GM21390 (cell line): ENCODE measurements at regions not wholly inside any gene's neighbourhood (a gene's known extent, or its start where the extent isn't known, plus 50 kb on each side); places are given as distances from the start of the nearest gene placed in this dataset.

Experiments used
- ATAC-seq: cut with Tn5 transposase; IDR thresholded peaks from one replicate; pipeline ENCODE4 v1.9.1; 2021; ENCODE audit not compliant: unreplicated experiment

DNA sequence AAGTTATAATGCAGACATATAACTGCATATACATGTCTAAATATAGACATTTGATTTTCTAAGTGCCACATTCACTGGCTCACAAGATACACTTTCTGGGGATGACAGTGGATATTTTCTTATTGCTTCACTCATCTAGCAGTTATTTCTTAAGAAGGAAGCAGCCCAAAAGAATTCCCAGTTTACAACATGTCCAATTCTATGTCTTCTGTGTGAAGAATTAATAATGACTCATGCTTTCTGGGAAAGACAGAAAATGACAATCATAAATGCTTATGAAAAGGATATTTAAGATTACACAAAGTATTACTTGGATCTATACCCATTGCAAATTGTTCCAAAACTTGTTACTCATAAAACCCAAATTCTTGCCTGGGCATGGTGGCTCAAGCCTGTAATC is 543.4 kb downstream of the SUCLA2 start:
- no peak for ATAC-seq

DNA sequence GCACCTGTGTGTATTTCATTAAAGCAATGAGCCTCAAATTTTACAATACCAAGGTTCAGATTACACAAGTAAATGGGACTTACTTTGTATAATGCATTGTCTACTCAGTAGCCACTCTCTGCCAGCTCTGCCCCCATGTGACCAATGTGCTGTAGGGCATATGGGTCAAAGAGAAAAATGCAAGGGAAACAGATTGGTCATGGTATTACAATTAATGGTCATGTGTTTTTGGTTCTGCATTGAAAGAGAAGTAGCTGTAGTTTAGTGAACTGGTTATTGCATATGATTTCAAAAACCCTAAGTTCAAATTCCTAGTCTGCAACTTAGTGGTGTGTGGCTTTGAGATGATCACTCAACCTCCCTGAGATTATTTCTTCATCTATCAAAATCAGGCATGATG is 545.4 kb downstream of the SUCLA2 start:
- no peak for ATAC-seq

DNA sequence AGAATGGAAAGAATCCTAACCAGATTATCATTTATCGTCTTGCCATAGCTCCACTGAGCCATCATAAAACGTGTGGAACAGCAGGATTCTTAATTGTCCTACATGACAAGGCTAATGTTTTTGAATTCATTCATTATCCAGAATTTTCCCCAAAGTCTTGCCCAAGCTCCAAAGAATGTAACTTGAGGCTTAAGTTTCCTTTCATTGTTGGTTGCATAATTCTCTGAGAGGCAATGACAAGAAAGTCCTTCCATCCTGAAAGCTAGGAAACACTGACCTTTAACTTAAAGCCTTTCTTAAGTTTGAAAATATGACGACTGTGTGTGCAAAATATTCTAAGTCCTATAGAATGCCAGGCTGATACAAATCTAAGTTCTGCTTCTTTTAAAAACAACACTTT is 546.1 kb downstream of the SUCLA2 start:
- ATAC-seq, result no peak

DNA sequence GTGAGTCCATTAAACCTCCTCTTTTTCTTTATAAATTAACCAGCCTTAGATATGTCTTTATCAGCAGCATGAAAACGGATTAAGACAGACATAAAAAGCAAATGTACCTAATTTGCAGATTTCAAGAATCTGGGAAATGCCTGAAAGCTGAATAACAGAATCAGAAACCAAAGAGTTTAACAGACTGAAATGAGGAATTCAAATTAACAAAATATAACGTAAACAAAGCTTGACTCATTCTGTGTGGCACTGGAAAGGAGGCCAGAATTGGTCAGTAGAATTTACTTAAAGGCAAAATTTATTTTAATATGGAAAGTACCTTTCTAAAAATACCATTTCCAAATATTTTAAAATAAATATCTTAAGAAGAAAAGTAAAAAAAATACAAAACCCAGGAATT is 540.6 kb upstream of the HTR2A start:
- ATAC-seq, result no peak

DNA sequence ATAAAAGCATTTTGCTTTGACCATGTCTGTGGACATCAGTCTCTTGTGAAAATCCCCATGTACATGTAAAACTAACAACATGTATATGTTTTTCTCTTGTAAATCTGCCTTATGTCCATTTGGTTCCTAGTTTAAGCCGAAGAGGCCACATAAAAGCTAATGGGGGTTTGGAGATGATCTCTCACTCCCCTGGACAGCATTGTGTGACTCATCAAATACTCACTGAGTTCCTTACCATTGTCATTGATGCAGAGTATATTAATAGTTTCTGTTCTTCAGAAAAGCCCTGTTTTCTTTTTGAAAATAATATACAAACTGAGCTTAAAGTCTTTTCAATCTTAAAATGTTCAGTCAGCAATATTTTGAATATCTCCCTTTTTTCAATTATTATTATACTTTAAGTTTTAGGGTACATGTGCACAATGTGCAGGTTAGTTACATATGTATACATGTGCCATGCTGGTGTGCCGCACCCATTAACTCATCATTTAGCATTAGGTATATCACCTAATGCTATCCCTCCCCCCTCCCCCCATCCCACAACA is 536.7 kb upstream of the HTR2A start:
- ATAC-seq, result no peak

DNA sequence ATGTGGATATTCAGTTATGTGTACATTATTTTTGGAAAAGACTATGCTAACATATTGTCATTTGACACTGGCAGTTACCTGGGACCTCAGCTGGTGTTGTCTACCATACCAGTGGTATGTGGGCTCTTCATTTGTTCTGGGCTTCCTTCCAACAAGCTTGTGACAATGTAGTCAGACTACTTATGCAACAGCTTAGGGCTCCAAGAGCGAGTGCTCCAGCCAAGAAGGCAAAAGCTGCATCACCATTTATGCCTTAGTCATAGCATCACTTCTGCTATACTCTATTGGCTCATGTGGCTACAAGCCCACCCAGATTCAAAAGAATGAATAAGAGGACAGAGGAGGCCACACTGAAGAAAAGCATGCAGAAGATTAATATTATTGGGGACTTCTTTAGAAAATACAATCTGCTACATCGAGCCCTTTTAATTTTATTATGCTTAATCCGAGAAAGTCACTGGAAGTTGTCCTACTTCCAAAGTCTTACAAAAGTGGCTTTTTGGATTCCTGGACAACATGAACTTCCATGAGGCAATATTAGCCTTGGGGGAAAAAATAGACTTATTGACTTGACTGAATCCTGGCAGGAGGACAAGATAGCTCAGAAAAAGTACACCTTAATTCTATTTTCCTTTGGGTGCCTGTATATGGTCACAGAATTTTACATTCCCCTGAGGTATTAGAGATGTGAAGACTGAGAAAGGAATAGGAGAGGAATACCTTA is 529.4 kb upstream of the HTR2A start:
- no peak for ATAC-seq

DNA sequence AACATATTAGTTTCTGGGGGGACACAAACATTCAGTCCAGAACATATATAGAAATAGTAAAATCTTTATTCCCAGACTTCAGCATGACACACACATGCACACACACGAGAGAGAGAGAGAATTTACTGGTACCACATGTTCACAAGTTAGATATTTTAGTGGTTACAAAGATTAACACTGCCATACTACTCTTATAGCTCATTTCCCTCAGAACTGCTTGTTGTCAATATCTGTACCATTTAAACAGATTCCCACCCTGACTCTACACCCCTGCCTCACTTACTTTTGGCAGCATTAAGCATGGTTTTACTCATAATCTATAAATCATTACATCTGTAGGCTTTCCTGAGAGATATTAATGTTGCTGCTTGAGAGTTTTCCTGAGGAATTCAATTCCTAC is 524.7 kb upstream of the HTR2A start:
- no peak for ATAC-seq

DNA sequence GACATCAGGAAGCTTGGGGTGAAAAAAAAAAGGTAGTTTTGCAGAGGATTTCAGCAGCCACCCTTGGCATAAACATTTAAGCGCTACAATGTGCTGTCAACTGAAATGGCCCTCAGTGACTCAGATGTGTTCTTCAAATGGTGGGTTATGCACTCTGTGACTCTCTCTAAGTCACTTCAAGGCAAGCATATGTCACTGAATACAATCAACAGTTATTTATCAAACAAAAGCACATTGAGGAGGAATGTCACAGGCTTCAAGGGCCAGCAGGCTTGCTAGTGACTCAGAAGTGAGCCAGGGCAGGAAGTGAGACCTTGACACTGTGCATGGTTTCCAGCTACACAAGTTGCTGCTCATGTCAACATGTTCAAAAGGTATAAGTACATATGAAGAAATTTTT is 523.7 kb upstream of the HTR2A start:
- no peak for ATAC-seq

DNA sequence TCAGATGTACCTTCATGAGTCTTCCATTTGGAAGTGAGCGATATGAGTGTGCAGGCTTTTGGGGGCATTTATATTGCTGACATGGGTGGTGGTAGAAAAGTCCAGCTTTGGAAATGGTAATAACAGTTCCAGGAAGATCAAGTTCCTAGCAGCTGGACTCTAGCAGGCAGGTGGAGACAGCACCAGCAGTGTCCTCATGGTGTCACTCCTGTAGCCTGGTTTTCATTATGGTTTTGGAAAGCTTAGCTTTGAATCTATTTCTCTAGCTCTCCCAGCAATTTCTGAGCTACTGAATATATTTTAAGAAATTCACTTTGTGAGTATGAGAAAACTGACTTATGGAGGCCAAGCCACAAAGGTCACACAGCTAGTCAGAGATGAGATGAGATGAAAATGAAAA is 523.2 kb upstream of the HTR2A start:
- no peak for ATAC-seq

DNA sequence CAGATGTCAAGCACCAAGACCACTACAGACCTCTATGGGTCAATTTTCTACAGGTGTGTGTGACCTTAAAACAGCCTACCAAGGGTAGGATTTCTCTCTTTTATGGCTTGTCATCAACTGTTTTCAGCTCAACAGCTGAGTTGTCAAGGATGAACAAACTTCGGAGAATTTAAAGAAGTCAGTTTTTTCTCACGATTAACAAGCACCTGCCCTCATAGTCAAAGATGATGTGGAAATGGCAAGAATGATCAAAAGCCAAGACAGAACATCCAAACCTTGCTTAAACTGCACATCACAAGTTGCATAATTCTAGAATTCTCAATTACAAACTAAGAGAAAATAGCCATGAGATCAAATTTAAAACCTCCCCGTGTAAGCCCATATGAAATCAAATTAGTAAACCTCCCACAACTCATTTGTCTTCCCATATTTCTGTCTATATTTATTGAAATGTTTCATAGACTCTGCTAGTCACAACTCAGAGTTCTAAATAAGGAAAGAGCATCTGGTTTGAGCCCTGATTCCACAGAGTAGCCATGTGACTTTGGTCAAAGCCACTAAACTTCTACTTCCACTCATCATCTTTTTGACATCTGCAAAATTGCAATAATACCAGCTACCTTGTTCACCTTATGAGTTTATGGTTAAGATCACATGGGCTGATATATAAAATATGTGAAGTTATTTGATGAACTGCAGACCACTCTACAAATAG is 521.5 kb upstream of the HTR2A start:
- no peak for ATAC-seq

DNA sequence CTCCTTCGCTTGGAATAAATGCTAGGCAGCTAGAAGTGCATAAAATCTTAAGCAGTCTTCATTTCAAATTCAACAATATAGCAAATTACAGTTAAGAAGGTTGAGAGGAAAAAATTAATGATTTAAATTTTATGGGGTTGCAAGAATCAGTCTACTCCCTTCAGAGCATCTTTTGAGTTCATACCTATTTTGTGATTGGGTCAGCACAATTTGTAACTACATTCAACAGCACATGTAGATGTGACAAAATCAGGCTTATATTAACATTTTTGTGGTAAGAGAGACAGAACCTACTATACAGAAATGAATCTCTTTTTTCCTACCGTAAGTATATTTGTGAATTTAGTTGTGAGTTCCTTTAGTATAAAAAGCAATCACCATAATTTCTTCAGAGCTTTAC is 520.6 kb upstream of the HTR2A start:
- ATAC-seq, result no peak

DNA sequence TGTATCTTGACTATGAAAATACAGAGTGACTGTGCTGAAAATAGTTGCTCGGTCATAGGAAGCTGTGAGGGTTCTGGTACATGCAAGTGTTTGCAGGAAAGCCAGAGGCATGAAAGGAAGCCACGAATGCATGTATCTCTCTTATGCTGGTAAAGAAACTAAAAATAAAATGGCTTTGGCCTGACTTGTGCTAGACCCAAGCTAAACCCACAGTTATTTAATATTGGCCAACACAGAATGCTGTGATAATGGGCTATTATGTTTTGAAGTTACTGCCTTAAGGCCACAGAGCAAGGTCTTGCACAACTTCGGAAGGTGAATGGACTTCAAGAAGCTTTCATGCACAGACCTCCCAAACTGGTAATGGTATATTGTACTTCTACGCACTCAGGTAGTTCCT is 518.2 kb upstream of the HTR2A start:
- no peak for ATAC-seq

DNA sequence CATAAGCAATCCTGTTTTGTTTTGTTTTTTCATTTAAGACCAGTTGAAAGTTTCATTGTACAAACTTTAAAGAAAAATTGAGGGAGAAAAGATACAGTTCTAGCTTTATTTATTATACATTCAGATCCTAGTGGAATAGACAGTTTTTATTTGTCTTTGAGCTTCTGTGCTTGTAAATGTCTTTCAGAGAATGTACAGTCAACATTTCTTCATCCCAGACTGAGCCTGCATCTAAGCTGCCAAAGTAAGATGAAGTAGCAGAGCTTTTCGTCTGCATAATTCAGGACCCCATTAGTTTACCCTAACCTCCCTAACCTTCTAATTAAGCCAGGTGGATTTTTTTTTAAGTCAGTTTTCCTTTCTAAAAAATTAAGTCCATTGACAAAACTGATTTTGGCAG is 516.7 kb upstream of the HTR2A start:
- no peak for ATAC-seq

DNA sequence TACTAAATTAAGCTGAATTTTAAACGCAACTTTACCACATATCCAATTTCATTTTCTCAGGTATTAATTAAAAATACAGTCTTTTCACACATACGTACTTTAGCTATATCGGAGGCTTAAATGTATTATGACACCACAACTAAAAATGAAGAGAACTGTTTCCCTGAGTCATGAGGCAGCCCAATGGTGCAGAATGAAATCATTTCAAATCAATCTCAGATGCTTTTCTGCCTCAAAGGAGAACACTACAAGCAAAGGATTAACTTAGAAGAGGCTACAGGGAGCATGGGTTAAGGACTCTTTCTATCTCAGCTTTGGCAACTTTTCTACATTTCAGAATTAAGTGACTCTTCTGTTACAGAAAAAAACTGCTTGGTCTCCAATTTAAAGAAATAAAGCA is 516.3 kb upstream of the HTR2A start:
- no peak for ATAC-seq

DNA sequence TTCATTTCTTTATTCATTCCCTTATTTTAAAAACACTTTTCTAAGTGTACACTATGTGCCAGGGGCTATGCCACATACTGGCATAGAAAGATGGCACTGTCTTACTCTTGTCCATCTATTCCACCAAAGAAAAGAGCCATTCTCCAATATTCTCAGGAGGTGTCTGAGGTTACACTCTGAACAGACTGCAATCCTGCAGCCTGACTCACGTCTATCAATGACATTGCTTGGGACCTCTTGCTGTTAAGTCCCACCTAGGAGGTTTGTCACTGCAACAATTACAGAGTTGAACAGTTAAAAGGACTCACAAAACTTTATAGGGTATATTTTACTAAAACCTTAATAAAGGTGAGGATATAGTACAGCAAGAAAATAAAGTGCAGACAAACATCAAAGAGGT is 512.9 kb upstream of the HTR2A start:
- no peak for ATAC-seq

DNA sequence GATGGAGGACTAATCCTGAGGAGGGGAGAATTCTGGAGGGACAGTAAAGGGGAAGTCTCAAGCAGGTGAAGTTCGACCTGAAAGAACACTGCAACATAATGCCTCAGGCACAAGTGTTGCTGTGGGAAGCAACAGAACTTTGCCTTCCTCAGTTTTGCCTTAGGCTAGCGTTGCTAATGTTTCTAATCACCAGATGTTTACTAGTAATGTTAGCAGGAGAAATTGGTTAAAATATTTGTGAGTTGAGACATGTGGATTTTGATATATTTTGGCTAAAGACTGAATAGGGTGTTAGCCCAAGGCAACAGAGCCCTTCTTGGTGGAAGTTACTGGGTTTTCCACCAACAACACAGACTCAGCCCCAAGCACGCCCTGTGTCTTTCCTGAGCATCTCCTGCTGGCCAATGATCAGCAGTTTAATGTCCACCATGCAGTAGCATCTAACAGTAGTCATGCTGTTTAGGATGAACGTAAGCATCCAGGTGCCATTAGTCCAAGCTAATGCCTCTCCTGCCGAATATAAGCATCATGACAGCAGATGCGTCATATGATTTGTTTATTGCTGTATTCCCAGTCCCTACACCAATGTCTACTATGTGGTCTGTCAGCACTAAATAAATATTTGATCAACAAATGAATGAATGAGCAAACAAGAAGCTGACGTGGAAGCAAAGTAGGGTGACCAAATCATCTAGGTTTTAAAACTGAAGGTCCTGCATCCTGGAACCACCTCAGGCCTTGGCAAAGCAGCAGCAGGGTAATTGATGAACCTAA is 511.9 kb upstream of the HTR2A start:
- no peak for ATAC-seq

DNA sequence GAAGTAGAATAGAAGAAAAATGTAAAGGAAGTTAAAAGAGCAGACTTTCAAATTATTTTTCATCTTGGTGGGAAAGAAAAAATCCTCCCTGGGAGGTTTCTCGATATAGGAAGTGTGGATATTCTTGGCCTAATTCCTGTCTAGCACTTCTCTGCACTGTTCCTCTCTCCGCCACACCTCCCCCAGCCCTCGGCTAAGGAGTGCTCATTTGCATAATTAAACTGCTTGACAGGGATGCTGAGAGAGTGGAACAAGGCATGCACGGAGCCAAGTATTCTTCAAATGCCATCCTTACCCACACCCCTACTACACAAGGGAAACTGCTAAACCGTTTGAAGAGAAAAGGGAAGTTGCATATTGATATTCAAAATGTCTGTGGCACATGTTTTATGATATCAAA is 511.0 kb upstream of the HTR2A start:
- no peak for ATAC-seq

DNA sequence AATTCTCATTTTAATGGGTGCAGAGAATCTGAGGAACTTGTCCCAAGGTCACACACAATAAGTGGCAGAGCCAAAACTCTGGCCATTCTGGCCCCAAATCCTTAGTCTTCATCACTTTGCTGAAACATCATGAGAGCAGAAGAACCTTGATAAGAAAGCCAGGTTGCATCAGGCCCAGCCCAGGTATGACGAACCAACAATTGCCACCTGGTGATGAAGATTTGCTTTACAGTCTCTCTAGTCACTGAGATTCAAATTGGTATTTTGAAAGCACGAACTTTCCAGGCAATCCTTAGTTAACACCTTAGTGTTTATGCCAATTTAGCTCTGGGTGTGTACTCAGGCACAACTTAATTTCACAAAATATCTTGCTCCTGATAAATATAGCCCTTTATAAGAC is 502.7 kb upstream of the HTR2A start:
- ATAC-seq, result no peak

DNA sequence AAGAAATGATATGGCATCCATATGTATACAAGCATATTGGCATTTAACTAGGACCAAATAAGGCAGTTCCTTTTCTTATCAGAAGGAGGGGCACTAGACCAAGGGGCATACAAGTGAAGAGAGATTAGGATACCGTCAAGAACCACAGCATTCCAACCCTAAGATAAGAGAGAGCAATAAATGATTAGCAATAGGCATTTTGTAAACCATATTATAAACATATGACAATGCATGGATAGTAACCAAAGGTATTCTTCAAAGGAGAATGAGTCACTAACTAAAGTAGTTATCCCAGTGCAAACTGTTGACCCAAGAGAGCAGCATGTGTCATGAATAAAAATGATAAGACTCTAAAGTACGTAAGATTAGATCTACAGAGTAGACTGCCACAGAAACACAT is 500.9 kb upstream of the HTR2A start:
- ATAC-seq, result no peak

DNA sequence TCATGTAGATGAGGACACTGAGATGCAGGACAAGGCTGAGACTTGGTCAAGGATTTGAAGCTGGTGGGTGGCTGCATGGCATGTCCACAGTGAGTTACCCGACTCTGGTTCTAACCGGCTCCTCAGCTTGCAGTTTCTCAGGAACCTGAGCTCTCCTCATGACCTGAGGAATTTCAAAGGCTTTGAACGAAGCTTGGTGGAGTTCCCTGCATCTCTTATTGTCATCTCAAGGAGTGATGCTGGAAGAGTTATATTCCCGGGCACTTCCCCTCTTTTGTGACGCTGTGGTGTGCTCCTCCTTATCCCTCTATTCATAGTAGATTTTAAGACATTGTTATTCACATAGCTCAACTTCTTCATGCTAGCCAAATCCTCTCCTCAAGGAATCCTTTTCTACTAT is 500.1 kb upstream of the HTR2A start:
- no peak for ATAC-seq

DNA sequence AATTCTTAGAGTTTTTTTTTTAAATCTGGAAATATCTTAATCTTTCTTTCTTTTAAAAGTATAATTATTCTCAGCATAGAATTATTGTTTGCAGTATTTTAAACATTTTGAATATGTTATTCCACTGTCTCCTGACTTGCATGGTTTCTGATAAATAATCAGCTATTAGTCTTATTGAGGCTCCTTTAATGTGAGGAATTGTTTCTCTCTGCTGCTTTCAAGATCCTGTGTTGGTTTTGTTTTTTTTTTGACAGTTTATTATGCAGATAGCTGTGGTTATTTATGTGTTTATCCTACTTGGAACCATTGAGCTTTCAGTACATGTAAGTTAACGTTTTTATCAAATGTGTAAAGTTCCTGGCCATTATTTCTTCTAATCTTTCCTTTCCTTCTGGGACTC is 477.9 kb upstream of the HTR2A start:
- no peak for ATAC-seq

DNA sequence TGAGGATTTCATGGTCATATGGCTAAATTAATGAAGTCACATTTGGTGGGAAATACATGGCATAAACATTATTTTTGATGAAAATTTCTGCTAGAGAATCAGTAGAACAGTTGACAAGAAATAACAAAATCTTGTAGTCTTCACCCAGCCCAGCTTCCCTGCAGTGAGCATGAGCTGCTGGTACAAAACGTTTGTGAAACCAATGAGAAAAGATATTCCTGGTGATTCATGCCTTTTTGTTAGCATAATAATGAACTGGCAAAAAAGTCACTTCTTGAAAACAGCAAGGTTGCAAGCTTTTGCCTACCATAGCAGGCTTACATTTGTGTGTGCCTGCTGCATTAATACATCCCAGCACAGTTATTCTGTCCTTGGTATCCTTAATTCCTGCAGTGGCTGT is 475.9 kb upstream of the HTR2A start:
- ATAC-seq, result no peak
